ELF-1 (cell line): ENCODE measurements at regions not wholly inside any gene's neighbourhood (a gene's known extent, or its start where the extent isn't known, plus 50 kb on each side); places are given as distances from the start of the nearest gene placed in this dataset.
"Not testable (repeated sequence)": the region's sequence is repeated elsewhere in the genome, so short reads cannot be mapped to it uniquely, and the experiment has no call there.

Experiments
- DNase-seq: peaks from one replicate; pipeline ENCODE4 v3.0.0-alpha.2; 2016; ENCODE audit warnings: low read depth, low spot score

GRCh38 chr20:55685841-55686240 lies 319.5 kb downstream of the CBLN4 start:
- no peak for DNase-seq

- no peak for DNase-seq
Observed at GRCh38 chr20:55685425-55685824, 319.9 kb downstream of the CBLN4 start.

DNA sequence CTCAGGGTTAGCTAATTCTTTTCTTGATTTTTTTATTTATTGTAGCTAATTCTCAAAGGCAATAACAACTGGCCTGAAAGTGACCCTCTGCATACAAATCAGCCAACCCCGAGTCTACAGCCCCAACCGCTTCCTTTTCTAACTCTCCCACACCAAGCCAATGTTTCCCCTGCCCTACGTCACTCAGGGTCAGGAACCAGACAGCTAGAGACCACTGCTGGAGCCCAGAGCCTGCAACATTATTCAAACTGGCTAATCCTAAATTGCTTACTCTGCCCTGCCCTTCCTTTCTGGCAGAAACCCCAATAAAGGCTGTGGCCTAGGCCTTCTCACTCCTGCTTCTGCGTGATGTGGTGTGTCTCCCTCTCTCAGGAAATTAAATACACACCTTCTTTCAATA lies 320.7 kb downstream of the CBLN4 start:
- no peak for DNase-seq

GRCh38 chr20:55678970-55679667 lies 326.2 kb downstream of the CBLN4 start:
- no peak for DNase-seq

DNA sequence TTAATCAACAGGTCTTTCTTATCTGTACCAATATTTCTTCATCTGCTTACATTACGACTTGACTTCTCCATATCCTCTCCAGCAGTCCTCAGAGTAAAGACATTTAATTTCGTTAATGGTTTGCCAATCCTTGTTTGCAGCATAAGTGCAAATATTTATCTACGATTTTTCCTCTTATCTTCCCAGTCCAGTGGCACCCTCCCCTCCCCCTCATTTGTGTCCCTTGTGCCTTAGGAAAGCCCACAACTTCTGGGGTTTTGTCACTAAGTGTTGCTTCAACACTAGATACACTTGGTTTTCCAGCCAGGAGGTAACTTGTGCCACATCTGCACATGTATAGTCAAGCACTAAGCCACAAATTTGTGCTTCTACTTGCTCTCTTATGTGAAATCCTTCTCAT lies 327.2 kb downstream of the CBLN4 start:
- no peak for DNase-seq

DNA sequence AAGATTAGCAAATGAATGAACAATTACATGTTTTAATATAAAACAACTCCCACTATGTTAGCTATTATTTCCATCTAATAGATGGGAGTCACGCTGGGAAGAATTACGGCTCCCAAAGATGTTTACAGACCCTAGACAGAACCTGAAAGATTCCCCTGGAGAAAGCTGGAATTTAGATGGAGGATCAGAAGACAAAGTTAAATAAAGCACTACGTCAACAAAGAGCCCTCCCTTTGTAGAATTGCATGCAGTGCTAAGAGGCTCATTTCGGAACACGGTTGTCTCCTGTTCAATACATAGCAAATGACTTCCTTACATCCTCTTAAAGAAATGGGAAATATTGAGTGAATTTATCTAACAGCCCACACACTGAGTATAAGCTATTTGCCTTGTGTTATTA lies 328.3 kb downstream of the CBLN4 start:
- DNase-seq: no peak

DNA sequence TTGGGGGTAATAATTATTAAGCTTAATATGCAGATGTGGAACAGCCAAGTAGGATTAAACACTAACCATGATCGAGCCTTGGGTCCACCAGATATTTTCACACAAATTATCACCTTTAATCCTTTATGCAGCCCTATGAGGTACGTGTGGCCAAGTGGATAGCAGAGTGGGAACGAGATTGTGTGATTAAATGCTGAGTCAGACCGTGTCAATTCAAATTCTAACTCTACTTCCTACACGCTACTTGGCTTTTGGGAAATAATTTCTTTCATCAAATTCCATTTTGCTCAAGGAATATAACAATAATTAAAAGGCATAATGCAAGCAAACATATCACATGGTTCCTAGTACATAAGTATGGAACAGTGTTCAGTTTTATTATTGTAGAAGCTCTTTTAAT lies 329.2 kb downstream of the CBLN4 start:
- no peak for DNase-seq

DNA sequence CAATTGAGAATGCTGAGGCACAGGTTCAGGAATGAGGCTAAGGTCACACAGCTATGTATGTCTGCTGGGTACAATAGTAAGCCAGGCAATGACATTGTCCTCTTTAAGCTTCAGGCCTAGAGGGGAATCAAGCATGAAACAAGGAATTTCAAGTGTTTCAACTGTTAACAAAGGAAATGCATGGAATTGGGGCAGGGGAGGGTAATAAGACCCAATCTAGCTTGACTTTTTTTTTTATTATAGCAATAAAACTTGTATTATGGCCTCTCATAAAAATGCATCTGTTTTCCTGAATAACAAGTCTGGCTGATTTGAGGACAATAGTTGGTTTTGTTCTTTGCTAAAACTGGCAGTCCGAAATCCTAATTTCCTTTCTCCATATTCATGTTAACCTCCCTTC lies 336.7 kb downstream of the CBLN4 start:
- no peak for DNase-seq

- no peak for DNase-seq
Observed at GRCh38 chr20:55667955-55668354, 337.4 kb downstream of the CBLN4 start.

DNA sequence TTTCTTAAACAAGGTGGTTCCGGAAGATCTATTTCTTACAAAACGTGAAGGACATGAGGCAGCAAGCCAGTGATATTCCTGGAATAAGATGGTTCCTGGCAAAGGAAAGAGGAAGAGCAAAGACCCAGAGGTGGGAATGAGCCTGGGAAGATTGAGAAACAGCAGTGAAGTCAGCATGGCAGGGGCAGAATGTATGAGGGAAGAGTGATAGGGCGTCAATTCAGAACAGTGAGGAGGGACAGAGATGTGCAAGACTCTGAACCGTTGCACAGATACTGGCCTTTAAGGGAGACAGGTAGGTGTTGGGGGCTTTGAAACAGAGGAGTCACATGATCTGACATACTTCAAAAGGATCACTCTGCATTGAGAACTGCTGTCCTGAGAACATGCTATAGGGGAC lies 338.3 kb downstream of the CBLN4 start:
- no peak for DNase-seq

- DNase-seq: no peak
Observed at GRCh38 chr20:55656231-55656775, 349.0 kb downstream of the CBLN4 start.

DNA sequence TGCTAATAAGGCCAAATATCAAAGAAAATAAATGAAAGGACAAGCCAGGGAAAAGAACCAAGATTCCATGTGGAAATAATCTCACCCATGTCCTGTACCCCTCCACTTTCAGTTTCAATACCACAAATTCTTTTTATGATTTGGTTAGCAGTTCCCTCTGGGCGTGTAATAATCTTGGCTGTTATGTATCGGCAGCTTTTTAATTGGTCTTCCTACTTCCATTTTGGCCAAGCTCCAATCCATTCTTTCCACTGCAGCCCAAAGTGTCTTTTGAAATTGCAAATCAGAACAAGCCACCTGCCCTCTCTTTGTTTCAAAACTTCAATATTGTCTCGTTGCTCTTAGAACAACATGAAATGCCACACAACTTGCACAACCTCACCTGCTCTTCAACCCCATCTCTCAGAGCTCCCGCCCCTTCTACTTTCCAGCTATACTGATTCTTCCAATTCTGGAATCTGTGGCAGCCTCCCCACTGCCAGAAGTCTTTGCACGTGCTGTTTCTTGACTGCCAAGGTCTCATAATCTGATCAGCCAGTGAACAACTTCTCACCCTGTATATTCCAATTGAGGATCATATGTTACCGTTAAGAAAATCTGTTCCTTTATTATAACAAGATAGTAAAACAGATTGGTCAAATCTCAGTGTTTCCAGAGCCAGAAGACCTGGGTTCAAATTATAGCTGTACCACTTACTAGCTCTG lies 354.5 kb downstream of the CBLN4 start:
- DNase-seq: no peak

DNA sequence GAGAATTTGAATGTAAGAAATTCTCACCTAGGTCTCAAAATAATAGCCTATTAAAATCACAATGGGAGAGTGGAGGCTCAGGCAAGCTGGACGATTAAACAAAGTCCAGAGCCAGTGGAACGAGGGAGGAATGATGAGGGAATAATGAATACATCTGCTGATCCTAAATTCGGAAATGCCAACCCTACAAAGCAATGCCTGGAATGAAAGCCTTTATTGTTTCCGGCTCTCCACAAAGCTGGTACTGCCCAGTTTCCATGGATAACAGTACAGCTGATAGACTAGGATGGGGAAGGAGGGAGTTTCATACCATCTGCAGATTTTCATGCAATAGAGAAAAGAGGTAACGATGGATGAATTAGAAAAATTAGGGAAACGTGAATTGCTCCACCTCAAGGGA lies 356.1 kb downstream of the CBLN4 start:
- no peak for DNase-seq

DNA sequence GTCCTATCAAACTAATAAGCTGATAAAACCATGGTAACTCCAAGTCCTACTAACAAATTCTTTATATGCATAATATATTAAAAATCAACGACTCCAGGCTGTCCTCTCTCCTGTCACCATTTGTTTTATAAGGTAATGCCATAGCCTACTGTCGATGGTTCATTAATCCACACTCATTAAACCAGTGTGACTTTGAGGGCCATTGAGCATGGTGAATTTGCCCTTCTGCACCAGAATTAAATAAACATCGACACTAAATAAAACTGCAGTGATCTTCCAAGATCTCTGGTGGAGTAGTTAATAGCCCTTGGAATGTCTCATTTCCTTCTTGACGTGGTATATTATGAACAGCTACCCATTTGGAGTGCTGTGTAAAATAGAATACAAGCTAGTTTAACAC lies 358.5 kb downstream of the CBLN4 start:
- no peak for DNase-seq

- DNase-seq: no peak
Observed at GRCh38 chr20:55641497-55641896, 363.8 kb downstream of the CBLN4 start.

- no peak for DNase-seq
Observed at GRCh38 chr20:55635870-55636269, 369.4 kb downstream of the CBLN4 start.

- no peak for DNase-seq
Observed at GRCh38 chr20:55632592-55632991, 372.7 kb downstream of the CBLN4 start.

DNA sequence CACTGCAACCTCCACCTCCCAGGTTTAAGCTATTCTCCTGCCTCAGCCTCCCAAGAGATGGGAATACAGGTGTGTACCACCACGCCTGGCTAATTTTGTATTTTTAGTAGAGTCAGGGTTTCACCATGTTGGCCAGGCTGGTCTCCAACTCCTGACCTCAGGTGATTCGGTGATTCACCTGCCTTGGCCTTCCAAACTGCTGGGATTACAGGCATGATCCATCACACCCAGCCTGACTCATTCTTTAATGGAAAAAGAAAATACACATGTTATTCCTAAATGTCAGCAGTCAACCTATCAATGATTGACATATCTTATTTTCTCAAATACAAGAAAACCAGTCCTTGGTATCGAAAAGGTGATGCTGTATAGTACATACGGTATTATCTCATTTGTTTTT lies 376.2 kb downstream of the CBLN4 start:
- DNase-seq: not testable (repeated sequence)

DNA sequence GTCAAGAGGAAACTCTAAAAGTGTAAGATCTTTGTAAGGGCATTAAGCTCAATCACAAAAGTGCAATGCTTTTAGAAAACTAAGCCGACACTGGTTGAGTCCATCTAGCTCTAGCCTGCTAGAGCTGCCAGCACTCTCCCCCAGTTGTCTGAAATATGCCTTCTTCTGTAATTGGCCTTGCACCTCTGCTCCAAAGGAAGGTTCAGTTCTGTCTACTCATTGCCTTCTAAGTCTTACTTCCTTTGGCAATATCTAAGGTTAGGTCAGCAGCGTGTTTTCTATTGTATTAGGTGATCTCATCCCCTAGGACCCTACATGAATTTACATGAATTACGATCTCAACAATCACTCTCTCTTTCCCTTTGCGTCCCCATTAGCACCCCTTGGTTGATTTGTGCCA lies 378.6 kb downstream of the CBLN4 start:
- DNase-seq: no peak

GRCh38 chr20:55616367-55616766 lies 389.0 kb downstream of the CBLN4 start:
- DNase-seq: no peak

- DNase-seq: no peak
Observed at GRCh38 chr20:55615818-55616217, 389.5 kb downstream of the CBLN4 start.

DNA sequence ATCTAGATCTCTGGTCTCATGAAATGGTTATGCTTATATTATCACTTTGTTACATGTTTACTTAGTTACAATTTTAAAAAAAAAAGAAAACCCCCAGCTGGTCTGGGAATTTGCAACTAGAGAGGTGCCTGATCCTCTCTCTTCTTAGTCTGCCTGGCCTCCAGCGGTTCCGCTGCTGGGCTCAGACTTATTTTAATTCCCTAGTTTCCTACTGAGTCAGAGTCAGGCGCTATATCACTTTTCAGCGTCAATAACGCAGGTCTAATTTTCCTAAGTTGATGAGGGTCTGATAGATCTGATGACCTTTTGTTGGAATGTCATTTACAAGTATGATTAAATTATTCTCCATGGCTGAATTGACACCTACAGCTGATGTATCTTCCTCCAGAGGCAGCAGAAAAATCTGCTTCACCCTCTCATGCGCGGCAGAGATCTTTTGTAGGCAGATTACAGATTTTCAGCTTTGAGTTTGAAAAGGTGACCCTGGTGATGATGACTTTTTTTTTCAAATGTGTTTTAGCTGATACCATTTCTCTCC lies 391.0 kb downstream of the CBLN4 start:
- DNase-seq: no peak

DNA sequence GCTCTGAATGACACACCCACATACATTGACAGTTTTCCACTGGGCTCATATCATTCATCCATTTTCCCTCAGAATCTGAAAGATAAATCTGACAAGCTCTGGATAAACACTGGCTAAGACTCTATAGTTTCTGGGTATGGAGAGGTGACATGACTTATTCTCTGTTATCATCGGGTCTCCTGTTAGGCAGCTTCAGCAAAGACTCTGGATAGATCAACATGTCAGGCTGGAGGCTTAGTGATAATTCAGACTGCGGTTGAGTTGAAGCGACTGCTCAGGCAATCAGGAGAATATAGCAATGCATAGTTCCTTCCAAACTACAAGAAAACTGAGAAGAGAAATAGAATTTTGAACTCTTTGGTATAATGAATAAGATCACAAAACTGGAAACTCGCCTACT lies 394.6 kb downstream of the CBLN4 start:
- no peak for DNase-seq
